ENCODE measurements at regions not wholly inside any gene's neighbourhood (a gene's known extent, or its start where the extent isn't known, plus 50 kb on each side); places are given as distances from the start of the nearest gene placed in this dataset.

GRCh38 chr6:4599924-4600323 is 176.3 kb upstream of the CDYL start:
- TF ChIP-seq POLR2AphosphoS5 (IDR thresholded peaks at IDR 0.05; ENCODE audit: low read depth, low read length) (no peak), TAF1 (IDR thresholded peaks at IDR 0.05; ENCODE audit: borderline replicate concordance, insufficient read depth, low read length) (no peak), REST (IDR thresholded peaks at IDR 0.05; ENCODE audit: insufficient read depth in 1 of 2, low read depth in 2 of 2, low read length in 2 of 2) (no peak)

Measured in PFSK-1 (cell line).